CD14-positive monocyte (primary cell): ENCODE measurements at regions not wholly inside any gene's neighbourhood (a gene's known extent, or its start where the extent isn't known, plus 50 kb on each side); places are given as distances from the start of the nearest gene placed in this dataset.

Experiments used
- DNase-seq, 3 donors: peaks; one replicate each; pipeline ENCODE4 v3.0.0-alpha.2; 2011 to 2022
- H2AFZ ChIP-seq: 2 replicates; pipeline ENCODE4 v1.6.0; 2012; ENCODE audit warnings: mild to moderate bottlenecking, low read depth, low read length, inconsistent platforms; ENCODE audit not compliant: insufficient read depth, poor library complexity, severe bottlenecking
- H3K27ac ChIP-seq, 2 donors: 1 replicate in 1 of 2; 2 replicates in 1 of 2; pipeline ENCODE4 v1.5.1; 2012 to 2013; ENCODE audit warnings: low read length in 2 of 2, control low read depth in 1 of 2, inconsistent platforms in 1 of 2, low read depth in 1 of 2, mild to moderate bottlenecking in 1 of 2
- H3K27me3 ChIP-seq, 2 donors: one replicate each; pipeline versions ENCODE4 v1.6.0 to v1.6.1; 2011 to 2013; ENCODE audit warnings: low read length in 2 of 2; ENCODE audit not compliant: control insufficient read depth in 2 of 2, insufficient read depth in 2 of 2
- H3K36me3 ChIP-seq, 2 donors: replicated peaks in 1 of 2; 1 replicate in 1 of 2; 2 replicates in 1 of 2; pipeline versions ENCODE4 v1.5.1 to v1.6.1; 2012 to 2013; ENCODE audit warnings: low read length in 2 of 2, control low read depth in 1 of 2, inconsistent platforms in 1 of 2, mild to moderate bottlenecking in 1 of 2; ENCODE audit not compliant: insufficient read depth in 2 of 2, control insufficient read depth in 1 of 2
- H3K4me1 ChIP-seq, 2 donors: 1 replicate in 1 of 2; 2 replicates in 1 of 2; pipeline versions ENCODE4 v1.5.1 to v1.6.1; 2012 to 2013; ENCODE audit warnings: low read length in 2 of 2, control low read depth in 1 of 2, inconsistent platforms in 1 of 2, mild to moderate bottlenecking in 1 of 2, moderate library complexity in 1 of 2; ENCODE audit not compliant: insufficient read depth in 2 of 2, control insufficient read depth in 1 of 2
- H3K4me2 ChIP-seq: replicated peaks from 2 replicates; pipeline ENCODE3; 2012; ENCODE audit warnings: low read length, moderate library complexity, mild to moderate bottlenecking; ENCODE audit not compliant: poor library complexity, severe bottlenecking; ENCODE audit errors: extremely low read depth
- H3K4me3 ChIP-seq, 3 experiments: fragments of 200-600 bp in 1 of 3; sonication (generic) in 1 of 3; replicated peaks in 1 of 3; 1 replicate in 2 of 3; 2 replicates in 1 of 3; pipeline ENCODE4 v1.5.1; 2011 to 2013; ENCODE audit warnings: low read length in 3 of 3, mild to moderate bottlenecking in 3 of 3, control low read depth in 2 of 3, low read depth in 2 of 3, inconsistent platforms in 1 of 3, moderate library complexity in 1 of 3
- H3K79me2 ChIP-seq: 2 replicates; pipeline ENCODE4 v1.6.0; 2012; ENCODE audit warnings: mild to moderate bottlenecking, control low read depth, inconsistent platforms, low read length, moderate library complexity; ENCODE audit not compliant: insufficient read depth
- H3K9ac ChIP-seq: 2 replicates; pipeline ENCODE4 v1.6.0; 2017; ENCODE audit warnings: low read length, mild to moderate bottlenecking; ENCODE audit not compliant: insufficient read depth, poor library complexity, severe bottlenecking
- H3K9me3 ChIP-seq, 2 donors: replicated peaks in 1 of 2; 1 replicate in 1 of 2; 2 replicates in 1 of 2; pipeline versions ENCODE4 v1.5.1 to v1.6.1; 2012 to 2013; ENCODE audit warnings: low read length in 2 of 2, control low read depth in 1 of 2; ENCODE audit not compliant: control insufficient read depth in 1 of 2, insufficient read depth in 1 of 2
- H4K20me1 ChIP-seq: 2 replicates; pipeline ENCODE4 v1.6.0; 2012; ENCODE audit warnings: mild to moderate bottlenecking, low read length, control low read depth, moderate library complexity; ENCODE audit not compliant: insufficient read depth
- H3K27ac Mint-ChIP-seq, 7 donors: one replicate each; pipeline ENCODE4 v1.8.0; 2020; ENCODE audit warnings: mild to moderate bottlenecking in 7 of 7, mixed read lengths in 7 of 7, moderate library complexity in 6 of 7, inconsistent platforms in 2 of 7
- H3K27me3 Mint-ChIP-seq, 3 donors: one replicate each; pipeline ENCODE4 v1.8.0; 2021 to 2022; ENCODE audit warnings: low read depth in 3 of 3, mild to moderate bottlenecking in 3 of 3, mixed read lengths in 3 of 3, moderate library complexity in 3 of 3, inconsistent platforms in 1 of 3
- H3K36me3 Mint-ChIP-seq, 2 donors: one replicate each; pipeline ENCODE4 v1.8.0; 2020; ENCODE audit warnings: mixed read lengths in 2 of 2, inconsistent platforms in 1 of 2, mild to moderate bottlenecking in 1 of 2
- H3K4me1 Mint-ChIP-seq: one replicate; pipeline ENCODE4 v1.8.0; 2020; ENCODE audit warnings: mild to moderate bottlenecking, mixed read lengths
- H3K4me3 Mint-ChIP-seq, 2 donors: one replicate each; pipeline ENCODE4 v1.8.0; 2020; ENCODE audit warnings: mild to moderate bottlenecking in 2 of 2, mixed read lengths in 2 of 2, moderate library complexity in 1 of 2
- H3K9me3 Mint-ChIP-seq, 7 donors: one replicate each; pipeline ENCODE4 v1.8.0; 2020 to 2022; ENCODE audit warnings: mixed read lengths in 7 of 7, mild to moderate bottlenecking in 6 of 7, moderate library complexity in 6 of 7, inconsistent platforms in 2 of 7
- WGBS: methylation state at CpG from one replicate; pipeline ENCODE4 v1.1.5; 2013; ENCODE audit warnings: missing lambda C conversion rate; ENCODE audit not compliant: insufficient coverage; 5-methylcytosine and 5-hydroxymethylcytosine counted together
- intact Hi-C, 2 donors: fragments of 100-400 bp; cut with micrococcal nuclease; formaldehyde crosslinking; loops; one replicate each; pipeline versions ENCODE4 v1.15.0 to v1.15.1; 2023
- TF ChIP-seq, protein P1 (sequence below): fragments of 200-600 bp; IDR thresholded peaks from one replicate; pipeline ENCODE4 v1.8.0; 2022; ENCODE audit warnings: antibody characterized with exemption, mild to moderate bottlenecking

DNA sequence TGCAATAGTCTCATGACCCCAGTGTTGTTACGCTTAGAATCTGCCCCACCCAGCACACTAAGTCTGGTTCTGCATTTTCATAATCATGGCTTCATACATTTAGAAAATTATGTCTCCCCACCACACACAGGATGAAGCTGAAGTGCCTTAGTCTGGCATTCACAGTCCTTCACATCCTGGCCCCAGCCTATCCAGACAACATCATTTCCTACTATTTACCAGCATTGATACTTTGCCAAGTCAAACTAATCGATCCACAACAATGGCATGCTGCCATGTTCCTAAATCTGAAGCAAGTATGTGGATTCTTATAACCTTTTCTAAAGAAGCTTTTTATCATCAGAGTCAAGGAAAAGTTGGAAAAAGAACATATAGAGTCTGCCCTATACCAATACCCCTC lies 132.4 kb upstream of the FBXL4 start:
- no CpG with 5 or more reads among the region's 2 CpGs for WGBS
- Histone ChIP-seq H3K9me3 (no peaks in the 10 kb centered on the region), H3K27me3 (no peaks in the 10 kb centered on the region), H3K27ac (no peak overlapping the region), H4K20me1 (no peaks in the 10 kb centered on the region), H2AFZ (no peak overlapping the region), H3K9ac (no peak overlapping the region), H3K4me3 (no peak overlapping the region), H3K4me1 (no peaks in the 10 kb centered on the region), H3K36me3 (no peaks in the 10 kb centered on the region), H3K4me2 (no peak overlapping the region), H3K79me2 (no peaks in the 10 kb centered on the region)
- Mint-ChIP-seq H3K4me1 (no peaks in the 10 kb centered on the region), H3K36me3 (no peaks in the 10 kb centered on the region), H3K4me3 (no peak overlapping the region), H3K27me3 (peaks cover 4 to 8% (median 5%) of the 10 kb centered on the region in 3 donors), H3K27ac (no peak overlapping the region), H3K9me3 (peaks cover 0 to 8% (median 3%) of the 10 kb centered on the region in 7 donors)
- TF ChIP-seq, protein P1, sequence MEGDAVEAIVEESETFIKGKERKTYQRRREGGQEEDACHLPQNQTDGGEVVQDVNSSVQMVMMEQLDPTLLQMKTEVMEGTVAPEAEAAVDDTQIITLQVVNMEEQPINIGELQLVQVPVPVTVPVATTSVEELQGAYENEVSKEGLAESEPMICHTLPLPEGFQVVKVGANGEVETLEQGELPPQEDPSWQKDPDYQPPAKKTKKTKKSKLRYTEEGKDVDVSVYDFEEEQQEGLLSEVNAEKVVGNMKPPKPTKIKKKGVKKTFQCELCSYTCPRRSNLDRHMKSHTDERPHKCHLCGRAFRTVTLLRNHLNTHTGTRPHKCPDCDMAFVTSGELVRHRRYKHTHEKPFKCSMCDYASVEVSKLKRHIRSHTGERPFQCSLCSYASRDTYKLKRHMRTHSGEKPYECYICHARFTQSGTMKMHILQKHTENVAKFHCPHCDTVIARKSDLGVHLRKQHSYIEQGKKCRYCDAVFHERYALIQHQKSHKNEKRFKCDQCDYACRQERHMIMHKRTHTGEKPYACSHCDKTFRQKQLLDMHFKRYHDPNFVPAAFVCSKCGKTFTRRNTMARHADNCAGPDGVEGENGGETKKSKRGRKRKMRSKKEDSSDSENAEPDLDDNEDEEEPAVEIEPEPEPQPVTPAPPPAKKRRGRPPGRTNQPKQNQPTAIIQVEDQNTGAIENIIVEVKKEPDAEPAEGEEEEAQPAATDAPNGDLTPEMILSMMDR, result no peak
- DNase-seq, result no peak
- intact Hi-C loops, result no loop called here

DNA sequence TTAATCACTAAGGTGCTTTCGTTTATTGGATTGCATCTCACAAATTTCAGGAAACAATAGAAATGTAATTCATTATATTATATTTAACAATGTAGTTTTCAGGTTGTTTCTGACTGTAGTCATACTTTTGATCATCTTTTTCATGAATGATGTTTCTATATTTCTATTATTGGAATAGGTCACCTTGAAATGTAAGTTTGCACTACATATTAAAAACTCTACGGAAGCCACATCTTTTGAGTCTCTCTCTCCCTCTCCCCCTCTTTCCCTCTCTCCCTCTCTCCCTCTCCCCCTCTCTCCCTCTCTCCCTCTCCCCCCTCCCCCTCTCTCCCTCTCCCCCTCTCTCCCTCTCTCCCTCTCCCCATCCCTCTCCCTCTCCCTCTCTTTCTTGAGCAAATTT lies 131.3 kb upstream of the FBXL4 start:
- no peak overlapping the region for H3K9ac ChIP-seq
- no peaks in the 10 kb centered on the region for H3K4me1 ChIP-seq
- TF ChIP-seq, protein P1, result no peak
- H3K36me3 ChIP-seq, result no peaks in the 10 kb centered on the region
- H3K4me3 Mint-ChIP-seq, result no peak overlapping the region
- no peak overlapping the region for H3K27ac Mint-ChIP-seq
- no peaks in the 10 kb centered on the region for H3K9me3 ChIP-seq
- no peak for DNase-seq
- peaks cover 4 to 6% (median 5%) of the 10 kb centered on the region in 3 donors for H3K27me3 Mint-ChIP-seq
- H4K20me1 ChIP-seq, result no peaks in the 10 kb centered on the region
- H2AFZ ChIP-seq, result no peak overlapping the region
- no peaks in the 10 kb centered on the region for H3K27me3 ChIP-seq
- H3K4me2 ChIP-seq, result no peak overlapping the region
- no CpG with 5 or more reads among the region's 2 CpGs for WGBS
- H3K4me1 Mint-ChIP-seq, result no peaks in the 10 kb centered on the region
- H3K9me3 Mint-ChIP-seq, result peaks cover 0 to 4% (median 2%) of the 10 kb centered on the region in 7 donors
- intact Hi-C loops, result no loop called here
- no peak overlapping the region for H3K4me3 ChIP-seq
- no peak overlapping the region for H3K27ac ChIP-seq
- H3K79me2 ChIP-seq, result no peaks in the 10 kb centered on the region
- H3K36me3 Mint-ChIP-seq, result no peaks in the 10 kb centered on the region
